ENCODE measurements at regions not wholly inside any gene's neighbourhood (a gene's known extent, or its start where the extent isn't known, plus 50 kb on each side); places are given as distances from the start of the nearest gene placed in this dataset.

DNA sequence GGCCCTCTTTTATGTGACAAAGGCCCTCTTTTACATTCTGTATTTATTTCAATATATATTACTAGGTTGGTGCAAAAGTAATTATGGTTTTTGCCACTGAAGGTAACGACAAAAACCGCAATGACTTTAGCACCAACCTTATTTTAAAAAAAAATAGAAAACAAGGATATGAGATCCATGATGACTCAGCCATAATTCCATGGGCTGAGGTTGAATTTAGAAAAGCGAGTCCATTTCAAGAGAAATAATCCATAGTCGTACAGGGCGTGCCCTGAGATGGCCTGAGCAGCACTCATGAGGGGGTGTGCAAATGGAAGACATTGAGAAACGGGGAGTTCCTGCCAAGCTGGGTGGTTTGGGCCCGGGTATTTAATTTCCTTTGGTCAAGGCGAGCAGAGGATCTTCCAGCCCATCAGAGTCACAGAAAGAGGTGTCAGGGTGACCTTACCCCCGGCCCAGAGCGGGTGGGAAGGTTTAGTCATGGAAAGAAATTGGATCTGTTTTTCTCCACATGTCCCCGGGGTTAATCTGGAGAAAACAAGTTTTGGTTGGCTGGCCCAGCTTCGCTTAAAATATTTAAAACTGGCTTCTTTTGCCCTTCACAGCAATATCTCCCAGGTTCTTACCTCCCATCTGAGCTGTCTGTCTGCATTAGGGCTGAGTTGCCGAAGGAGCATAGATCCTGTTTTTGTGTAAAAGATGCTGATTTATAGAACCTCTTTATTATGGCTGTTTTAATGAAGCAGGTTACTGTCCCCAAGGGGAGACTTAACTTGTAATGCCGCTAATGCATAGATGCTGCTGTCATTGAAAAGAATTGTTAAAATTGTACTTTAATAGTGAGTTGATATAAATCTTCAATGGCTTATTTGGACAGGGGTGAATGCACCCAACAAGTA, 255.6 kb downstream of the PREX1 start:
- DNase-seq (ENCODE audit: low read depth in 2 of 2), result no peak

DNA sequence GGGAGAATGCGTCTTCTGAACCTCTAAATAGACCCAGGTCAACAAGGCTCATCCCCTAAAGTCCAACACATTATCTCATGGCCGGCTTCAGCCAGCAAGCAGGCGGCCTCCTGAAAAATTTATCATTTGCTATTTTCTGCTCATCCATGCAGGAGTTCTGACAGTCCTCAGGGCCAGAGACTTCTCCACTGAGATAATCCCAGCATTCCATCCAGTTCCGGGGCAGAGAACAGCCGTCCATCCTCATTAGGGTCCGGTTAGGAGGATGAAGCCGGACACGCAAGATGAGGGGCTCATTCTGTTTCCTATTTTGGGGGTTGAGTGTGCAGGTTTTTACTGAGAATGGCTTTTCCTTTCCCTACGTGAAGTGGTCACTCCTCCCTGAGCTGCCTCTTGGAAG, 258.1 kb downstream of the PREX1 start:
- no peak for DNase-seq (ENCODE audit: low read depth in 2 of 2)

DNA sequence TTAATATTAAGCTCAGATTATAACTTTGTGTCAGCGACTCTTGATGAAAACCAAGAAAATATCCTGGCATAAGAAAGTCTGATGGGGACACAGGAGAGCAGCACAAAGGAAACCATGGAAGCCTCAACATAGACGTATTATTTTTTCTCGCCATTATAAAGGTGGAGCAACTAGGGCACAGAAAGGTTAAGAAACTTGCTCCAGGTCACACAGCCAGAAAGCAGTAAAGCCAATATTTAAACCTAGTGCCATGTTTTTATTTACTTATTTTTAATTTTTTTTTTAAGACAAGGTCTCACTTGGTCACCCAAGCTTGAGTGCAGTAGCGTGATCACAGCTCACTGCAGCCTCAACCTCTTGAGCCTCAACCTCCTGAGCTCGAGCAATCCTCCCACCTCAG, 259.3 kb downstream of the PREX1 start:
- no peak for DNase-seq (ENCODE audit: low read depth in 2 of 2)

DNA sequence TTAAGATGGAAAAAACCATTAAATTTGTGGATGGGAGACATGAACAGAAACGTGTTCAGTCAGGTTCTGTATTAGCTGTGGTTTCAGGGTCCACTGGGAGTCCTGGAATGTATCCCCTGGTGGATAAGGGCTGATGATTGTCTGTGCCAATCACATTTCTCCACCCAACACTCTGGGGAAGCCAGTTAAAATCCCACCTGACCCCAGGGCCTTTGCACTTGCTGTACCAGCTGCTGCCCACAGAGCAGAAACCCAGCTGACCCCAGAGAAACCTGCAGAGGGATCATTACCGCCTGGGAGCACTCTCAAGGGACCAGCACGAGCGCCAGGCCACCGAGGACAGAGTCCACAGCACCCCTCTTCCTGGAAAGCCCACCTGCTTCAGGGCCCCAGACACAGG, 260.7 kb downstream of the PREX1 start:
- no peak for DNase-seq (ENCODE audit: low read depth in 2 of 2)

DNA sequence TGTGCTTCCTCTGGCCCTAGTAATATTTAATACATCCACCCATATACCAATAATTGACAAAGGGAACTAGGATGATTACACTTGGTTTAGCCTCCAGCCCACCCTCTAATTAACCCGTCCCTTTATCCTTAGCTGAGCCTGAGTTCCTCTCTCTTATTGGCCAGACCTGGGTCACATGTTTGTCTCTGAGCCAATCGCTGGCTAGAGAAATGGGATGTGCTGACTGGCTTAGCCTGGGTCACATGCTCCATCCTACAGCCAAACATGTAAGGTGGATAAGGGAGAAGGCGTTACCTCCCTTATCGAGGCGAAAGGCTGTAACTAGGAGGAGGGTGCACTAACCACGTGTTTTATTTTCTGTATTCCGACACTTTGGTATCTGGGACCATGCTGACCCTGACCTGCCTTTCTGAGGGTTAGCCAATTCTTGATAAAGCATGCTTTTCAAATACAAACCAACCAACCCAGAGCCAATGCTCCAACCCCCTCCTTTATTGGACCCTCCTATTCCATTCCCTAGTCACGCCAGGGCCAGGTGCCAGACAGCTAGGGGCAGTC, 262.7 kb downstream of the PREX1 start:
- no peak for DNase-seq (ENCODE audit: low read depth in 2 of 2)

DNA sequence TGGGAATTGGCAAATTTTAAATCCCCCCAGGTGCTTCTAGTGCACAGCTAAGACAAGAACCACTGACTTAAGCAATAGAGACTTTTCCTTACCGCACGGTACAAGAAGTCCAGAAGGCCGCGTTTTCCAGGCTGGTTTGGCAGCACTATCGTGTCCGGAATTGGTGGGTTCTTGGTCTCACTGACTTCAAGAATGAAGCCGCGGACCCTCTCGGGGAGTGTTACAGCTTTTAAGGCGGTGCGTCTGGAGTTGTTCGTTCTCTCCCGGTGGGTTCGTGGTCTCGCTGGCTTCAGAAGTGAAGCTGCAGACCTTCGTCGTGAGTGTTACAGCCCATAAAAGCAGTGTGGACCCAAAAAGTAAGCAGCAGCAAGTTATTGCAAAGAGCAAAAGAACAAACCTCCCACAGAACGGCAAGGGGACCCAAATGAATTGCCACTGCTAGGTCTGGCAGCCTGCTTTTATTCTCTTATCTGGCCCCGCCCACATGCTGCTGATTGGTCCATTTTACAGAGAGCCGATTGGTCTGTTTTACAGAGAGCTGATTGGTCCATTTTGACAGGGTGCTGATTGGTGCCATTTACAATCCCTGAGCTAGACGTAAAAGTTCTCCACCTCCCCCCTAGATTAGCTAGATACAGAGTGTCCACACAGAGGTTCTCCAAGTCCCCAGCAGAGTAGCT, 264.5 kb downstream of the PREX1 start:
- no peak for DNase-seq (ENCODE audit: low read depth in 2 of 2)

DNA sequence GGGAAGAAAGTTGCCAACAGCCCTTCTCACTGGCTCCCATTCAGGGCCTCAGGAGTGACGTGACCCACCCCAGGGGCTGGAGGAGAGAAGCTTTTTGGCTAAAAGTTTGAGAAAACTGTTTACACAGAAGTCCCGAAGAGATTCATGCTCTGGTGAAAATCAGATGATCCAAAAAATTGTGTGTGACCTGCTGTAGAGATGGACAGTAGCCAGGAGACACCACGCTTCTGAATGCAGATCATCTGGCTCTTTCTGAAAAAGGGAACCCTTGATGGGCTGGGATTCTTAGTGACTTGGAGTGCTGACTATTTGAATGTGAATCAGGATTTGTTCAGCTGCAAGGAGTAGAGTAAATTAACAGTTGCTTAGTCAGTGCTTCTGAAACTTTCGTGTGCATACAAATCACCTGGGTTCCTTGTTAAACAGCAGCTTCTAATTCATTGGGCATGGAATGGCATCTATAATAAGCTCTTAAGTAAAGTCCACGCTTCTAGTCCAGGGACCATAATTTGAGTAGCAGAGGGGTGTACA, 265.1 kb downstream of the PREX1 start:
- DNase-seq (ENCODE audit: low read depth in 2 of 2), result no peak

DNA sequence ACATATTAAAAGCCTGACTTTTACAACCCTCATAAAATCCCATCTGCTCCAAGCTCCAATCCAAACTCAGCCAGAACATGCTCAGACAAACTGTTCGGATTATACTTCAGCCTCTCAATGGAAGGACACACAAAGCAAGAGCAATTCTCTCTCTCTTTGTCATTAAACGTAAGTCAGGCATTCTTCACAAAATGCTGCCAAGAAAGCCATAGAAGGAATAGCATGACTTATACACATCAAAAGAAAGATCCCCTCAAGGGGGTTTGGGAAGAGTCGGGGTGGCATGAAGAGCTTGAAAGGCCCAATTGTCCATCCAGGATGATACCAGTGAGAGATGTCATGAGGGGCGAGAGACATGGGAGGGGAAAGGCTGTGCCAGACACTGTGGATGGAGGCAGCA, 268.9 kb downstream of the PREX1 start:
- DNase-seq (ENCODE audit: low read depth in 2 of 2), result no peak

DNA sequence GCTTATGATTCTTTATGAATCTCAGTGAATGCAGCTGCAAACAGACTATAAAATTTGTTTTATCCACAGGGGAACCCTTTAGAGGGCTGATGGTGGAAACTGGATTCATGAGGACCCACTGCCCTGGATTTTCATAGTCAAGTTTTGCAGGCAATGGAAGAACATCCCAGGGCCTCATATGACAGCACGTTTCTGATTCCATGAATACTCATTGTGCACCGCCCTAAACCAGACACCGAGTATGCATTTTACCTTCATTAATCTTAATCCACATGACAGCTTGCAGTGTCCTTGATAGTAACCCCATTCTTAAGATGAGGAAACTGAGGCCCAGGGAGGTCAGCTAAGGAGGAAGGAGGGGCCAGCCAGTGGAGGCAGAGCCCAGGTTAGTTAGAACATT, 270.4 kb downstream of the PREX1 start:
- DNase-seq (ENCODE audit: low read depth in 2 of 2), result no peak

DNA sequence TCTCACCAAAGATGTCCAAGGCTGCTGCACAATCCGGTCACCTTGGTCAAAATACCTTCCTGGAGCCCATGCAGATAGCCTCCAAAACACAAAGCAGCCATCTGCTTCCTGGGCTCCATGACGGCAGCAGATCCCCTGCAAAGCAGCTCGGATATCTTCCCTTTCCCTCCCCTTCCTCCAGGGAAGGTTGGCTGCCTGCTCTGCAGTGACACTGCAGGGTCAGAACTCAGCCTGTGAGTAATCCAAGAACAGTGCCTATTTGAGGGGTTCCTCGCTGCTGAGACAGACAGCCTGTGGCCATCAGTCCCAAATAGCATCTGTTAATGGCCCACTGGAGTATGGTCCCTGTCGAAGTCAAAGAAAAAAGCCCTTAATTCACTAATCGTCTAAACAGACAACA, 270.8 kb downstream of the PREX1 start:
- no peak for DNase-seq (ENCODE audit: low read depth in 2 of 2)

DNA sequence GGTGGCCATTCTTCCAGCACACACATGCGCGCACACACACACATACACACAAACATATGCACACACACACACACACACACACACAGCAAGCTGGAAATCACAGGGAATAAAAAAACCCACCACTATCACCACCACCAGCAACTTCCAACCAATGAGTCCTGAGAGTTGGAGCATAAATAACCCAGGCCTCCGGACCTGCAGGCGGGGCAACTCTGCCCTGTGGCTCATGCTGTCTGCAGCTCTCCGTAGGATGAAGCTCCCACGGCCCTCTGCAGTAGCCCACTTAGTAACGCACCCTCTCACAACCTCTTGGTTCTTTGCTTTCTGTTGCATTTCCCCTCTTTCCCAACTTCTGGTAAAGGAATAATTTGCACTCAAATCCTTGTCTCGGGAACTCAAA, 275.2 kb downstream of the PREX1 start:
- no peak for DNase-seq (ENCODE audit: low read depth in 2 of 2)

DNA sequence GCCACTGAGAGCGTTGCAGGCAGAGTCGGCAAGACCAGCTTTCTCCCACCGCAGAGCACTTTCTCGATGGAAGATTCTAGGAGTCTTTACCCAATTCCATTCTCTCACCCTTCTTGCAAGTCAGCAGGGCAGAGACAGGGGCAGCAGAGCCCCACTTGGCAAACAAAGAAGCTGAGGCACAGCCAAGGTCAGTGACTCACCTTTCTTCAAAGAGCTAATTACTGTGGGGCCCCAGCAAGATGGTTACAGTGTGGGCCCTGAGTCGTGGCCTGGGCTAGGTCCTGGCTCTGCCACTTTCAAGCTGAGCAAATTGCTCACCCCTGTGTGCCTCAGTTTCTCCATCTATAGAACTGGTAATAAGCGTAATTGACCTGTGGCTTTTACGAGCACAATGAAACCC, 277.0 kb downstream of the PREX1 start:
- no peak for DNase-seq (ENCODE audit: low read depth in 2 of 2)

DNA sequence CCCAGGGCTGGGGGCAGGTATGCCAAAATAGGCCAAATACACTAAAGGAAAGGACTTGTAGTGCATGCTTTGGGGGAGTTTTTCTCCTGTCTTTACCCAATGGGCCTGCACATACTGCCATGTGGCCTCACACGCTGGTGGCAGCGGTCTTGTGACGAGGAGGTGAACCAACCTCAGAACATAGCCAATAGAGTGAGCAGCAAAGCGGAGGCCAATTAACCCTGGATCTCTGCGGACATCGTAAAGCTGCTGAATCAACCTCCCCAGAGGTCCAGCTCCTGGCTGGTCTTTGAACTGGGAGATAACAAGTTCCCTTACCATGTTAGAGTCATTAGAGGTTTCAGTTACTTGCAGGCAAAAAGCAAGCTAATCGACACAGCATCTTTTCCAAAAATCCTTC, 280.1 kb downstream of the PREX1 start:
- DNase-seq (ENCODE audit: low read depth in 2 of 2), result no peak

DNA sequence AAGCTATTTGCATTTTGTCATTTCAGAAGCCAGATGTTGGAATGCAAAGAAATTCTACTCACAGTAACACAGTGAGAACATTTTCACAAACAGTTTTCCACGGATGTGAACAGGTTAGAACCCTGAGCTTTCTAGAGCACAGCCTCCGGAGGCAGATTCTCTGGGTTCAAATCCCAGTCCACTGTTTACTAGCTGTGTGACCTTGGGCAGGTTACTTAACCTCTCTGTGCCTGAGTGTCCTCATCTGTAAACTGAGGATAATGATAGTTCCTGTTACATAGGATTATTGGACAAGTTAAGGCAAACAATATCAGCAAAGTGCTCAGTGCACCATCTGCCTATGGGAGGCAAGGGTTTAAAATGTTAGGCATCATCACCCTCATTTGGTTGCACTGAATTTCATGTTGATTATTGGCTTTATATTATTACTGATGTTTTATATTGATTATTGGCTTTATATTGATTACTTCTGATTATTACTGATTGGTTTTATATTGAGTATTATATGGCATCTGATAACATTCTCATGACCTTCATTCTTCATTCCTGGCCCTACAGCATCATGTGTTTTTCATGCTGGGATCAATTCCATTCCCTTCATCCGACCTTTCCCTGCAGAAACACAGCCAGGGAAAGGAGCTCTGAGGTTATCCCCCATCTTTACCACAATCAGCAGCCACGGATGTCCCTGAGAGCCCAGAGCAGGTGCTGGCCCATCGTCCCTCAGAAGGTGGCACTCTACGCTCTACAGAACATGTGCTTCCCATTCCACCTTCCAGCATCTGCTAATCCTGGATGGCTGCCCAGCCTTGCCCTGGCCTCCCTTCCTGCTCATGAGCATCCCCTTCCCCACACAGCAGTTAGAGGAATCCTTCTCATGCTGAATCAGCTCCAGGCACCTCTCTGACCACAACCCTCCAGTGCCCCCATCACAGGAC, 283.1 kb downstream of the PREX1 start:
- no peak for DNase-seq (ENCODE audit: low read depth in 2 of 2)

DNA sequence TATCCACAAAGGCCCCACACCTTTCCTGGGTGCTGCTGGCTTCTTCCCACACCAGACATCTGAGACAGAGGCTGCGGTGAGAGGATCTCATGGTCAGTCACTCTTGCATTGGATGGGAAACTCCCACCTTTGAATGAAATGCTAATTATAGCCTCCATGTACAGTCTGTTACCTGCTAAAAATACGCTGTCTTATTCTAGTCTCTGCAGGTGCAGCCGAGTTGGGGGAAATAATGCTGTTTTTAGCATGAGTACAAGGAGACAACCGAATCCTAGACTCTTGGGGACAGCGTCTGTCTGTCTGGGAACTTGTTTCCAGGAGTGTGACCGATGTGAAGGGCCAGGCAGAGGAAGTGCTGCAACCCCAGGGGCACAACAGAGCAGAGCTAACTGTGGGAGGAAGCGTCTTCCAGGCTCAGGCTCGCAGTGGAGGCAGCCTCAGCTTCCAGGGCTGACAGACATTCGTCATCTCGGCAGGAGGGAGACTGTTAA, 286.2 kb downstream of the PREX1 start:
- no peak for DNase-seq (ENCODE audit: low read depth in 2 of 2)

DNA sequence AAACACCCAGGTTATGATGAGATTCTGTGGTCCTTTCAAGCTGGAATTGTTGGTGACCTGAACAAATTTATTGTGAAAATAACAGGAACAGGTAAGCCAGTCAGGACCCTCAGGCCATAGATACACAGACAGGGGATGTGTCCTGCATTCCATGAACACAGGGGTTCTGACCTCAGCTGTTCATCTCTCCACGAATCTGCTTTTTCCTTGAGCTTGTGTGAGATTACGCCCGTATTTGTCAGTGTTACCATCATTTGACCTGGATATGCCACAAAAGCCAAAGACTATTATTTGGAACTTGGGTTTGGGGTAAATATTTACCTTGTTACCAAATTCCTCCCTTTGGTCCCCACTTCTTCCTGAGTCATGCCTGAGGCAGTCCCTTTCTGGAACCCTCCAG, 288.9 kb downstream of the PREX1 start:
- DNase-seq (ENCODE audit: low read depth in 2 of 2), result no peak

DNA sequence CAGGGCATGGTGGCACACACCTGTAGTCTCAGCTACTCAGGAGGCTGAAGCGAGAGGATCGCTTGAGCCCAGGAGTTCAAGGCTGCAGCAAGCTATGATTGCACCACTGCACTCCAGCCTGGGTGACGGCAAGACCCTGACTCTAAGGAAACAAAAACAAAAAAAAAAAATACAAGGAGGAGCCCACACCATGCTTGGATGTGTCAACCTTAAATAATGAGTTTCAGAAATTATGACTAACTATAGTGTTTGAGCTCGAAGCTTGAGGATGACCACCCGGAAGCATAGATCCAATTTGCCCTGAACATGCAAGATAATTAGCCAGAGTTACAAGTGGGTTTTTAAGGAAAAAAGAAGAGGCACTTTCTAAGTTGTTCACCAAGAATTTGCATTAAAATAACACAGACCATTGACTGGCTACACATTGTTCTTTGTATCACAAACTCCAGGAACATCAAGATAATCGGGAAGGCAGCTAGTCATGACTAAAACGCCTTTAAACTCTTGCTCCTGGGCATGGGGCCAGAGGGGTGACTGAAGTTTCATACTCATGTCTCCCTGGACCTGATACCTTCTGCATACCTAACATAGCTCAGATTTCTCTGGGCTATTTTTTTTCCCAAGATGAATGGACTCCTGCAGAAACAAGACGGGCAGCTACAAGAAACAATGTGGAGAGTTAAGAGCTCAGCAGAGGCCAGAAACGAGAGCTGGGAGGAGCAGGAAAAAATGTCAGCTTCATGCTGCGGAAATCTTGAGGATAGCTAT, 289.6 kb downstream of the PREX1 start:
- no peak for DNase-seq (ENCODE audit: low read depth in 2 of 2)

DNA sequence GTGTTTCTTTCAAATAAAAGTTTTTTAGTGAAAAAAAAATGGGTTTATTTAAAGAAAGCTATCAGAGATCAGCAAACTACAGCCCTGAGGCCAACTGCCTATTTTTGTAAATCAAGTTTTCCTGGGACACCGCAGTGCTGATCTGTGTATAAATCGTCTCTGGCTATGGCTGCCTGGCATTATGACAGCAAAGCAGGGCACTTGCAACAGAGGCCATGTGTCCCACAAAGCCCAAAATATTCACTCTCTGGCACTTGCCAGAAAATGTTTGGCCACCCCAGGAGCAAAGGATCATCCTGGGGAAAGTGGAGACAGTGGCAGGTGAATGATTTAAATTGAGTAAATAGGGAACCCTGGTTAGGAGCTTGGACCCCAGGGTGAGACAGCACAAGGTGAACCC, 291.6 kb downstream of the PREX1 start:
- DNase-seq (ENCODE audit: low read depth in 2 of 2), result no peak

DNA sequence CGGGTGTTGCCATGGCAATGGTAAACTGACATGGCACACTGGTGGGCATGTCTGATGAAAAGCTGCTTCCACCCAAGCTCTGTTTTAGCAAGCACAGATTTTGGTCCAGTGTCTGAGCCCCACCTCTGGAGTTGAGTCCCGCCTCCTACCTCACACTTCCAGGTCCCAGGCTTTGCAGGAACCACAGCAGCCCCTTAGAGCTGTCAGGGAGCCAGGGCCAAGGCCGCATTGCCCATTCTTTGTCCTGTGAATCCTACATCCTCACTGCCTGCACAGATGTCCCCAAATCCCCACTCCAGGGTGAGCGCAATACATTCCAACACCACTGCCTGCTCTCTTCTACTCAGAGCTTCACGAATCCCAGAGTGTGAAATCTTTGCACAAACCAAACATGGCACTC, 292.2 kb downstream of the PREX1 start:
- DNase-seq (ENCODE audit: low read depth in 2 of 2), result no peak

DNA sequence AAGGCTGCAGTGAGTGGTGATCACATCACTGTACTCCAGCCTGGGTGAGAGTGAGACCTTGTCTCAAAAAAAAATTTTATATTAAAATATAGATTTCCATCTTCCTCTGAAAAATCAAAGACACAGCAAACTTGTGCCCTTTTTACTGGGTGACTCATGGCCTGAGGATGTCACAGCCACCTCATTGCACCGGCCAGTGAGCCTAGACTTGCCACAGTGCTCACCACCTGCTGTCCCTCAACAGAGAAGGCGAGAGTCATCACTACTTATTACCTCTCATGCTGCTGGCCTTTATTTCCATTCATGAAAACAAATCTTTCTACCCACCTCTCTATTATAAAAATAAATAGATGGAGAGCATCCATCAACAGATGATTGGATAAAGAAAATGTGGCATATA, 295.8 kb downstream of the PREX1 start:
- DNase-seq (ENCODE audit: low read depth in 2 of 2), result no peak

DNA sequence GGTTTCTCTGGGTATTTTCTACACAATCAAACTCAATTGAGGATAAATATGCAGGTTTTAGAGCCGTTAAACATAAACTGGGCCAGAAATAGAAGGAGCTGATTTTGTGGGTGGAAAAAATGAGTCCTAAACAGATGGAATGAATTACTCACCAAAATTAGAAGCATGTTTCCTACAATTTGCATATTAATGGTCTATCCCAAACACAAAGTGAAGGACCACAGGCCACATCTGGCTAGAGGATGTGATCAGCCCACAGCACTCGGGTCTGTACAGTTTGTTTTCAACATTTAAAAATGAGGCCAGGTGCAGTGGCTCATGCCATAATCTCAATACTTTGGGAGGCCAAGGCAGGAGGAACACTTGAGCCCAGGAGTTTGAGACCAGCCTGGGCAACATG, 296.3 kb downstream of the PREX1 start:
- DNase-seq (ENCODE audit: low read depth in 2 of 2), result no peak

Measured in activated CD4-positive, alpha-beta T cell treated with anti-CD3 and anti-CD28 coated beads for 24 hours (primary cell).